Muscle of back (tissue), 3 donors: ENCODE measurements at regions not wholly inside any gene's neighbourhood (a gene's known extent, or its start where the extent isn't known, plus 50 kb on each side); places are given as distances from the start of the nearest gene placed in this dataset.
"Not testable (repeated sequence)": the region's sequence is repeated elsewhere in the genome, so short reads cannot be mapped to it uniquely, and the experiment has no call there.

Experiments used
- DNase-seq, 3 donors: peaks; one replicate each; pipeline versions ENCODE4 v3.0.0 to v3.0.0-alpha.2; 2013

DNA sequence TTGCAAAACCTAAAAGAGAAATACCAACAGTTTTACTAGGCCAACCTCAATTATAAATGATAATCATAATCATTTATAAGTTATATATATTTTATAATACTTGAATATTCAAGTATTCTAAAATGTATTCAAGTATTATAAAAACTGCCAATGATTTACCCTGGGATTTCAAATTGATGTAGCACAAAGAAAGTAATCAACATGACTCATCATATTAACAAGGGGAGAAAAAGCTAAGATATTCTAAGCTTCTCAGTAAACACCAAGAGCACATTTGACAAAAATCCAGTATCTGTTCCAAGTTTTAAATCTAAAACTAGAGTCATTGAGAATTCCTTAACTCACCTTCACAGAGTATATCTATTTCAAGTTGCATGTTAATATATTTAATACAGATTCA lies 56.1 kb downstream of the CAPZA3 start:
- DNase-seq, result no peak

DNA sequence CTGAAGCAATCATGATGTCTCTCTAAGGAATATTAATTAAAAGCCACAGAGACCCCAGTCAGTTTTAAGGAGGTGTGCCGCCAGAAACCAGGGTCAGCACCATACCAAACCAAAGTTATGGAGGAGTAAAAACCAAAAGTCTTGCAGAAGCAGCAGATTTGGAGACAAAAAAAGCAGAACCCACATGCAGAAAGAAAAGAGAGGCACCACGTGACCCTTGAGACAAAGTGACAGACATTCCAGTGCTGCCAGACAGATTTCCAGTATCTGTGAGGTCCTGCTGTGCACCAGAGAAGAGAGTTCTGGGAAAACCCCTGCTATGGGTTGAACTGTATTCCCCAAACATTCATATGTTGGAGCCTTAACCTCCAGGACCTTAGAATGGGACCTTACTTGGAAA lies 59.7 kb downstream of the CAPZA3 start:
- peak in 1 of 3 donors; percentile 8 for DNase-seq

GRCh38 chr12:18798535-18799361 lies 60.8 kb downstream of the CAPZA3 start:
- peak; percentile 48 to 78 (median 49) for DNase-seq

DNA sequence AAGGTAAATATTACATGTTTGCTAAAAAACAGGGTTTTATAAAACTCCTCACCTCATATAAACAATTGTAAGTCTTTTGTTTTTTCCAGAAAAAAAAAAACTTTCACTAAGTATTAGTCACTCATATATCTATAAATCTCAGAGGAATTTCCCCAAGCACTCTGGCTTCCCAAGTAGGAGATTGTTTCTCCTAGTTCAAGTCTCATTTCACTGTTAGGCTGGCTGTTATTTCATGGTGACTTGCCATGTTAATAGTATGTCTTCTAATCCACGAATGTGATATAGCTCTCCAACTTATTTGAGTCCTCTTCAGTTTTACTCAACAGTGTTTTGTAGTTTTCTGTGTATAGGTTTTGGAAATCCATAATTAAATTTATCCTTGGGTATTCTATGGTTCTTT lies 61.6 kb downstream of the CAPZA3 start:
- peak; percentile 7 to 57 (median 33) for DNase-seq

- DNase-seq, result no peak
These were observed 67.8 kb downstream of the CAPZA3 start for GRCh38 chr12:18805516-18806248.

- DNase-seq, result no peak
These were observed 69.8 kb downstream of the CAPZA3 start for GRCh38 chr12:18807714-18808113.

- no peak for DNase-seq
These were observed 70.3 kb downstream of the CAPZA3 start for GRCh38 chr12:18808221-18808620.

GRCh38 chr12:18810537-18811253 lies 72.8 kb downstream of the CAPZA3 start:
- no peak for DNase-seq

- no peak for DNase-seq
These were observed 73.4 kb downstream of the CAPZA3 start for GRCh38 chr12:18811273-18811672.

- DNase-seq, result no peak
These were observed 75.8 kb downstream of the CAPZA3 start for GRCh38 chr12:18813753-18814152.

- no peak for DNase-seq
These were observed 80.8 kb downstream of the CAPZA3 start for GRCh38 chr12:18818579-18819268.

DNA sequence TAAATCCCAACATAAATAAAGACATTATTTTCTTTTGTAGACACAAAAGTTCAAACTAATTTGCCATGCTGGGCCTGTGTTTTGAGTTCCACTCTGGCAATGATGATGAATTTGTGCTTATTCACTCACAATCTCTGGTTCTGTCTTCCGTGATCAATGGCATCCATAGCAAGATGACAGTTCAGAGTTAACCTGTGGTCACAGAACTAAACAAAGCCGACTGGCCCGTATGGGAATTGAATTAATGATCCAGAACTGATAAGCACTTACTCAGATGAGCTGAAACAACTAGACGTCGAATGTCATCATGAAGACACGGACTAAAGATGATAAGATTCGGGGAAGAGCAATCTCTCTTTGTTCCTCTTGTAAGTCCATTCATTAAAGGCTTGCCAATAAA lies 81.6 kb downstream of the CAPZA3 start:
- no peak for DNase-seq

DNA sequence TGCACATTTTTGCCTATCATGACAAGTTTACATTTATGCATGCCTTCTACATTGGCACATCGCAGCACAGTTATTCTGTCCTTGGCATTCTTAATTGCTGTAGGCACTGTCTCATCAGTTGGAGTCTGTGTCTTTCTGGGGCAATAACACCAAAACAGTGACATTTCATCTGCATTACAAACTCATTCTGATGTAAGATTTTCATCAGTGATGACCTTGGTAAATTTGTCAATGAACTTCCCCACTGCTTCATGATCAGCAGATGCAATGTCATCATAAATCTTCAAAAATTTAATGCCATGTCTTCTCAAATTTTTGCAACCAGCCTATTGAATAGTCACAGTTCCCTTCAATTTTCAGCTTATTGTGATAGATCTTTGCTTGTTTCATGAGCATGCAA lies 85.5 kb downstream of the CAPZA3 start:
- DNase-seq, result no peak

DNA sequence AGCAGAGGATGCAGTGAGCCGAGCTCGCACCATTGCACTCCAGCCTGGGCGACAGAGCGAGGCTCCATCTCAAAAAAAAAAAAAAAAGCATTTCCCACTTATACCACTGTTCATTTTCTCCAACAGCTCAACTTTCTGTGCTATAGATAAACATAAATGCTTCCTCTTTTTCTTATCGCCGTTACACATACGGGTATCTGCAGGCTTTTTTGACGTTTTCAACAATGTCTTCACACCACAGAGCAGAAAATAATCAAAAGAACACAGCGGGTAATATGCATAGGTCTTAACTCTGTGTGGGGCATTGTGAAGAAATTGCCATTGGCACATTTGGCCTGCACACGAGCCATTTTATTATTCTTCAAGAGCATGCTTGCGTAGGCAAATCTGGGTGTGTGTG lies 86.4 kb downstream of the CAPZA3 start:
- DNase-seq, result no peak

- no peak for DNase-seq
These were observed 87.2 kb downstream of the CAPZA3 start for GRCh38 chr12:18825138-18825537.

DNA sequence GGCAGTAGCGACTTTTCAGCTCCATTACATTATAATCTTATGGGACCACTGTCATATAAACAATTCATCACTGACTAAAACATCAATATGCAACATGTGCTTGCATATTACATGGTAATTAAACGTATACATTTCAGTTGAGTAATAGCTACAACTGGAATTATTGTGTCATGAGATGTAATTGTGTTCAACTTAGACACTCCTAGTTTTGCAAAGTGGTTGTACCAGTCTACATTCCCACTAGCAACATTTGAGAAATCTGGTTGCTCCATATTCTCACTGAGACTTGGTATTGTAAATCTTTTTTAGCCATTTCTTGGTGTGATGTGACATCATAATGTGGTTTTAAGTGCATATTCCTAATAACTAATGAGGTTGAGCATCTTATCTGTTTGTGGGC lies 90.0 kb downstream of the CAPZA3 start:
- no peak for DNase-seq

DNA sequence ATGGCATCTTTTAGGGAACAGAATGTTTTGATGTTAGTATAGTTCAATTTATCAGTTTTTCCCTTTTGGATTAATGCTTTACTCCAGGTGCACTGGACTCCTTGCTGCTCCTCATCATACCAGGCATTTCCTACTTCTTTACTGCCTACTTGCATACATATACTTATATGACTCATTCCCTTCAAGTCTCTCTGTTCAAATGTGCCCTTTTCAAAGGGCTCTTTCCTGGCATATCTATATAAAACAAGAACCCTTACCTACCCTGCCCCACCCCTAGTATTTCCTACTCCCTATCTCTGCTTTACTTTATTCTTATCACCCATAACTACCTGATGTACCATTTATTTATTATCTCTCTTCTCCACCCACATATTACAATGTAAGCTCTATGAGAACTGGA lies 90.6 kb downstream of the CAPZA3 start:
- DNase-seq, result no peak

DNA sequence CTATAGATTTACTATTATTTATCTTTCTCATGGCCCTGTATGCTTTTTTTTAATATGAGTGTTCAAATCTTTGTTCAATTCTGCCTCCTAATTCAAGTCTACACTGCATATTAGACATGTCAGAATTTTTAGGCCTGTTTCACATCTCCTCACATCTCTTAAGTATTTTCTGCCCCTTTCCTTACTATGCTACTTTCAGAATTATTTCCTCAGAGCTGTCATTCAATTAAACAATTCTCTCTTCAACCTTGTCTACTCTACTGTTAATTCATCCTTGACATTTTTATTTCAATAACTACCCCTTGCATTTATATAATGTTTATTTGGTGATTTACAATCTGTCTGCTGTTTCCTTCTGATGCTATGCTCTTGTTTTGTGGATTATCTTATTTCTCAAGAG lies 91.1 kb downstream of the CAPZA3 start:
- DNase-seq, result no peak

- not testable (repeated sequence) for DNase-seq
These were observed 95.0 kb downstream of the CAPZA3 start for GRCh38 chr12:18832932-18833331.

- peak; percentile 2 to 28 (median 10) for DNase-seq
These were observed 99.1 kb downstream of the CAPZA3 start for GRCh38 chr12:18837025-18837424.

- no peak for DNase-seq
These were observed 99.6 kb downstream of the CAPZA3 start for GRCh38 chr12:18837505-18837904.

DNA sequence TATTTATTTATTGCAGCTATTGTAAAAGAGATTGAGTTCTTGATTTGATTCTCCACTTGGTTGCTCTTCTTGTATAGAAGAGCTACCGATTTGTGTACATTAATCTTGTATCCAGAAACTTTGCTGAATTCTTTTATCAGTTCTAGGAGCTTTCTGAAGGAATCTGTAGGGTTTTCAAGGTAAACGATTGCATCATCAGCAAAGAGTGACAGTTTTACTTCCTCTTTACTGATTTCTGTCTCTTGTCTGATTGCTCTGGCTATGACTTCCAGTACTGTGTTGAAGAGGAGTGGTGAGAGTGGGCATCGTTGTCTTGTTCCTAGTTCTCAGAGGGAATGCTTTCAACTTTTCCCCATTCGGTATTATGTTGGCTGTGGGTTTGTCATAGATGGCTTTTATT lies 103.1 kb downstream of the CAPZA3 start:
- DNase-seq, result not testable (repeated sequence)
